Activated CD4-positive, alpha-beta memory T cell treated with anti-CD3 and anti-CD28 coated beads for 36 hours (primary cell): ENCODE measurements at regions not wholly inside any gene's neighbourhood (a gene's known extent, or its start where the extent isn't known, plus 50 kb on each side); places are given as distances from the start of the nearest gene placed in this dataset. TPM values are rescaled to one million over a fixed set of nuclear protein-coding genes. Genes with fewer than 3 reads are reported as not detected.

Source experiments
- CTCF ChIA-PET: fragments of 350-600 bp; sonication (Branson Sonifier 250); formaldehyde crosslinking; loops from one replicate; lab custom pipeline; 2021; ENCODE audit warnings: antibody characterized with exemption, inconsistent platforms; lab: Charles Lee
- POLR2A ChIA-PET: fragments of 350-600 bp; sonication (Branson Sonifier 250); formaldehyde crosslinking; loops from one replicate; lab custom pipeline; 2021; ENCODE audit warnings: antibody characterized with exemption; lab: Charles Lee
- DNase-seq: peaks from one replicate; pipeline ENCODE4 v3.0.0-alpha.2; 2020
- H3K27ac Mint-ChIP-seq: one replicate; pipeline ENCODE4 v1.8.0; 2021; ENCODE audit warnings: mixed read lengths
- H3K27me3 Mint-ChIP-seq: one replicate; pipeline ENCODE4 v1.8.0; 2021; ENCODE audit warnings: mixed read lengths
- H3K36me3 Mint-ChIP-seq: one replicate; pipeline ENCODE4 v1.8.0; 2021; ENCODE audit warnings: mixed read lengths
- H3K4me1 Mint-ChIP-seq: one replicate; pipeline ENCODE4 v1.8.0; 2021; ENCODE audit warnings: low read depth, mixed read lengths
- H3K4me3 Mint-ChIP-seq: one replicate; pipeline ENCODE4 v1.8.0; 2021; ENCODE audit warnings: mild to moderate bottlenecking, mixed read lengths
- H3K9me3 Mint-ChIP-seq: one replicate; pipeline ENCODE4 v1.8.0; 2021; ENCODE audit warnings: mixed read lengths
- intact Hi-C: fragments of 100-400 bp; cut with micrococcal nuclease; formaldehyde crosslinking; loops from one replicate; pipeline ENCODE4 v1.15.1; 2023
- microRNA-seq: library from miRNA; unstranded; fragments of <30 nt; microRNA quantifications from one replicate; pipeline ENCODE4 v1.2.0, GENCODE V29; 2022; ENCODE audit warnings: borderline number of aligned reads, borderline microRNAs expressed, borderline replicate concordance

DNA sequence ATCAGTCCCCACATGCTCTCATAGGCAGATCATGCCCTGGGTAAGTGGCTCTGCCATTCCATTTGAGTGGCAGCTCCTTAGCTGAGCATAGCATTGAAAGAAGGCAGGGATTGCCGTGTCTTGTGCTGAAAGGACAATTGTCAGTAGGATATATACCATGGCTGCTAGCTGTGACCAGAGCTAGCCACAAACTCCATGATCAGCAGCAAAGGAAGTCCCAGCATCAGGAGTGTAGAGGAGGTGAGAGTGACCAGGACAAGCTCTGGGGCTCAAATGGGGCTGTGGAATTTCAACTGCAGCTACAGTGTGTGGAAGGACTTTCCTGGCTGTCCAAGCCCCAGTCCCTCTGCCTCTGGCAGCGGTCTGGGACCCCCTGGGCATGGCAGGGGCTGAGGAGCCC, 54.4 kb upstream of the LGALSL start:
- no peaks in the 10 kb centered on the region for H3K36me3 Mint-ChIP-seq
- POLR2A ChIA-PET = no interaction called here
- no peak overlapping the region for H3K27ac Mint-ChIP-seq
- no peaks in the 10 kb centered on the region for H3K9me3 Mint-ChIP-seq
- peaks cover 2% of the 10 kb centered on the region for H3K27me3 Mint-ChIP-seq
- DNase-seq = no peak
- H3K4me3 Mint-ChIP-seq = no peak overlapping the region
- no peaks in the 10 kb centered on the region for H3K4me1 Mint-ChIP-seq
- intact Hi-C loops = no loop called here
- CTCF ChIA-PET = interaction anchor here (2.2 to 2.4 kb wide), 2 partner anchors 69 to 88 kb away, joined by 7 to 8 read pairs; no protein-coding TSS in a partner anchor

DNA sequence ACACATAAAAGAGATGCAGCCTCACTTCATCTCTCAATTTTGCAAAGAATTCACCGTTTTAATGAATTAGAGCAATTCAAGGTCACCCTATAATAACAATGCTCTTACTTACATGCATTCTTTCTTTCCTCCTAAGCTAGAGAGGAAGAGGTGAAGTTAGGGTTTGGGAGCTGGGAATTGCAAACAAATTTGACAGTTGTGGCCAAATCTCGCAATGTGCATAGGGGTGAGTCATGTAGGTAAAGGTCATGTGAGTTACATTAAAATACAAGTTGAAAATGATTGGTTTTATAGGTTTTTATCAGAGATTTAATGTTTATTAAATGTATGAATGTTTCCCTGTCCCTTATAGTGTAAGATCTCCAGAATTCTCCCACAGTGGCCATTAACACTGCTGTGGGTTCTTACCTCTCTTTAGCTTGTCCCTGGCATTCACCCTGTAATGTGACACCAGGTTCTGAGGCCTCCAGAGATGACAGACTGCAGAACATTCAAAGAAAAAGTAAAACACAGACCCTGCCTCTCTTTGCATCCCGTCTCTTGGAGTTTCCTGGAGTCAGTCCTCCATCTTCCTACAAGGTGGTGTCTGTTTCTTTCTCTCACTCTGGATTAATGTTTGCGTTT, 53.7 kb upstream of the LGALSL start:
- H3K9me3 Mint-ChIP-seq = no peaks in the 10 kb centered on the region
- H3K36me3 Mint-ChIP-seq = no peaks in the 10 kb centered on the region
- no peak for DNase-seq
- intact Hi-C loops = no loop called here
- peaks cover 2% of the 10 kb centered on the region for H3K27me3 Mint-ChIP-seq
- ChIA-PET POLR2A (interaction anchor here (0.8 kb wide), 1 partner anchor 15 kb away, joined by 3 read pairs; no protein-coding TSS in a partner anchor), CTCF (interaction anchor here (2.2 kb wide), 1 partner anchor 69 kb away, joined by 8 read pairs; no protein-coding TSS in a partner anchor)
- H3K27ac Mint-ChIP-seq = no peak overlapping the region
- no peak overlapping the region for H3K4me3 Mint-ChIP-seq
- H3K4me1 Mint-ChIP-seq = no peaks in the 10 kb centered on the region

GRCh38 chr2:64400733-64401528, 53.0 kb upstream of the LGALSL start:
- no peaks in the 10 kb centered on the region for H3K4me1 Mint-ChIP-seq
- CTCF ChIA-PET = interaction anchor here (1.6 to 2.2 kb wide), 2 partner anchors 70 to 87 kb away, joined by 5 to 8 read pairs; no protein-coding TSS in a partner anchor

DNA sequence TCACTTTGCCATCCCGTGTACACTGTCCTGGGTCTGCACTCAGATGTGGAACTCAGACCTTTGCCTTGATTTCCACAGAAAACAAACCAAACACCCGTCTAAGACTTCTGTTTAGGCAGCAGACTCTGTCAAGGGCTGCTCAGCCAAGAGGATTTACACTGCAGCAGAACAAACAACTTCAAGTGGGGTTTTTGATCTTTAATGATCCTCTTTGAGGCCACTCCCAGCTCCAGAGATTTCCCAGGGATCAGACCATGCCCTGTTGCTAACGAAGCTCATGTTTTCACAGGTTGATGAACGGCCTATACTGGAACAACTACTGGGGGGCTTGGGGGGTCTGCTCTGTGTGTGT, 52.5 kb upstream of the LGALSL start:
- Mint-ChIP-seq H3K9me3 (no peaks in the 10 kb centered on the region), H3K4me1 (no peaks in the 10 kb centered on the region), H3K27ac (no peak overlapping the region), H3K4me3 (no peak overlapping the region), H3K27me3 (peaks cover 2% of the 10 kb centered on the region), H3K36me3 (no peaks in the 10 kb centered on the region)
- DNase-seq = no peak
- ChIA-PET CTCF (interaction anchor here (1.6 kb wide), 1 partner anchor 86 kb away, joined by 5 read pairs; no protein-coding TSS in a partner anchor), POLR2A (no interaction called here)
- intact Hi-C loops = no loop called here

More at GRCh38 chr2:64400733-64401528, 53.0 kb upstream of the LGALSL start:
- no peak for DNase-seq
- POLR2A ChIA-PET = interaction anchor here (0.8 kb wide), 1 partner anchor 14 kb away, joined by 3 read pairs; no protein-coding TSS in a partner anchor
- Mint-ChIP-seq H3K27ac (no peak overlapping the region), H3K36me3 (no peaks in the 10 kb centered on the region), H3K27me3 (peaks cover 2% of the 10 kb centered on the region), H3K4me3 (no peak overlapping the region), H3K9me3 (no peaks in the 10 kb centered on the region)
- intact Hi-C loops = no loop called here

DNA sequence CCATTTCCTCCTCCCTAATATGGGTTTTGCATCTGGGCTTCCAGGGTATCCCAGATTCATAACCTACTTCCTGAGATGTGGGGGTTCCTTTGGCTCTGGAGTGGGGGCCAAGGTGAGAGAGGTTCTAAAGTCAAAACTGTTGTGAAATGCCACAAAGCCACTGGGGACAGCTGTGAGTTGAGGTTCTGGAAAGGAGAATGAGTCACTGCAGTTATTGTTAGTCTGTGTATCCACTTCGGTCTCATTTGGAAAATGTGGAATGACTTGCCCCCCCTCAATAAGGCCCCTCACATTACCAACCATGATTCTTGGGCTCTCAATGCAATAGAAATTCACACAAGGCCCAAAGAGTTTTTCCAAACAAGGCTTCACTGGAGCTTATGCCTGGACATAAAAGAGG, 51.1 kb upstream of the LGALSL start:
- intact Hi-C loops = no loop called here
- CTCF ChIA-PET = interaction anchor here (1.0 to 1.3 kb wide), 2 partner anchors 21 to 85 kb away, joined by 3 to 4 read pairs; no protein-coding TSS in a partner anchor
- DNase-seq = peak; percentile 15
- Mint-ChIP-seq H3K4me1 (no peaks in the 10 kb centered on the region), H3K27me3 (peaks cover 2% of the 10 kb centered on the region), H3K9me3 (no peaks in the 10 kb centered on the region), H3K27ac (no peak overlapping the region), H3K36me3 (no peaks in the 10 kb centered on the region), H3K4me3 (no peak overlapping the region)
- POLR2A ChIA-PET = no interaction called here

GRCh38 chr2:64403426-64403825, 50.5 kb upstream of the LGALSL start:
- Mint-ChIP-seq H3K27ac (no peak overlapping the region), H3K36me3 (no peaks in the 10 kb centered on the region), H3K4me1 (no peaks in the 10 kb centered on the region), H3K4me3 (no peak overlapping the region), H3K27me3 (peaks cover 2% of the 10 kb centered on the region), H3K9me3 (no peaks in the 10 kb centered on the region)
- no peak for DNase-seq
- intact Hi-C loops = no loop called here
- CTCF ChIA-PET = interaction anchor here (1.0 to 1.3 kb wide), 2 partner anchors 22 to 85 kb away, joined by 3 to 4 read pairs; no protein-coding TSS in a partner anchor
- POLR2A ChIA-PET = no interaction called here

DNA sequence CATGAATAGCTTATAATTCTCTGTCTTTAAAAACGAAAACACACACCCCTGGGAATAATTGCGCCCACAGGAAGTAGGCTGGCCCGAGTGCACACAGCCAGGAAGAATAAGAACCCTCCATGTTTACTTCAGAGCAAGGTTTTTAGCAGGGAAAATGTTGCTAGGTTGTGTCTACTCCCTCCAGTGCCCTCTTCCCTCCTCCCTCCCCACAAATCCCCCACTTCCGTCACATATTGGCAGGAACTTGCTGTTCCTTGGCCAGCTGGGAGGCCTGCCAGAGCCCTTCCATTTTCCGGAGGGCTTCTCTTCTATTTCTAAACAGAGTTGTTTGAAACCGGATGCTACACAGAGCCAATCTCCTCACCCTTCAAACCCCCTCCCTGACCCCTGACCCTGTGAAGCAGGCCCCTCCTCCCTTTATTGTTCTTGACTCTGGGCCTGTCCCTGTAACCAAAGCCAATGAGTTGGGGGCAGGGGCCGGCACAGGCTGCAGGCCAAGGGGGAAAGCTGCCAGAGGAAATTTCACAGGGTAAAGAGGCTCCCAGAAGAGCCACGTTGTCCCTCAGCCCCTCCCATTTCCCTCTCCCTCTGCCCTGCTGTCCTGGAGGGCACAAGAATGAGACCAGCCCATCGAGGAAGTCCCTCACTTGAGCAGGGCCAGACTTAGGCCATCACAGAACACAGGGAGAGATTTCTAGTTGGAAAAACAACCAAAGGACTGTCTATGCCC, 49.8 kb upstream of the LGALSL start:
- CTCF ChIA-PET = interaction anchor here (1.0 to 1.3 kb wide), 2 partner anchors 23 to 84 kb away, joined by 3 to 4 read pairs; no protein-coding TSS in a partner anchor
- no peaks in the 10 kb centered on the region for H3K36me3 Mint-ChIP-seq

More for the DNA sequence above, 49.8 kb upstream of the LGALSL start:
- H3K27me3 Mint-ChIP-seq = peaks cover 2% of the 10 kb centered on the region
- H3K9me3 Mint-ChIP-seq = no peaks in the 10 kb centered on the region
- intact Hi-C loops = no loop called here
- H3K4me3 Mint-ChIP-seq = no peak overlapping the region
- no peaks in the 10 kb centered on the region for H3K4me1 Mint-ChIP-seq
- H3K27ac Mint-ChIP-seq = no peak overlapping the region
- DNase-seq = no peak
- POLR2A ChIA-PET = no interaction called here

Small RNA genes lying in the stretch of these regions (microRNA-seq; reads per million reads assigned to microRNA genes)
- gene MIR4433A (not detected), gene MIR4433B (not detected)
